ENCODE measurements at regions not wholly inside any gene's neighbourhood (a gene's known extent, or its start where the extent isn't known, plus 50 kb on each side); places are given as distances from the start of the nearest gene placed in this dataset.

DNA sequence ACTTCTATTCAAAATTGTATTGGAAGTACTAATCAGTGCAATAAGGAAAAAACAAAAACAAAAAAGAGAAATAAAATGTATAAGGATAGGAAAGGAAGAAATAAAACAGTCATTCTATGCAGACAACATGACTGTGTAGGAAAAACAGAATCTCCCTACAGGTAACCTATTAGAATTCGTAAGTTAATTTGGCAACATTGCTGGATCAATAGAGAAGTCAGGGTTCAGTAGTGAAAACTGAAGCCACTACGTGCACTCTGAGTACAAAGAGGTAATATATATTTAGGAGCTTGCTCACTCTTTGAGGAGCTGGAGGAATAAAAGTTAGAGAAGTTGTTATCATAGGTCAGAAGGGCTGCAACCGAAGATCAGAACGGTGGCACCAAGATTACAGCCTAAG is 84.0 kb upstream of the BMAL1 start:
- TF ChIP-seq, protein P1, sequence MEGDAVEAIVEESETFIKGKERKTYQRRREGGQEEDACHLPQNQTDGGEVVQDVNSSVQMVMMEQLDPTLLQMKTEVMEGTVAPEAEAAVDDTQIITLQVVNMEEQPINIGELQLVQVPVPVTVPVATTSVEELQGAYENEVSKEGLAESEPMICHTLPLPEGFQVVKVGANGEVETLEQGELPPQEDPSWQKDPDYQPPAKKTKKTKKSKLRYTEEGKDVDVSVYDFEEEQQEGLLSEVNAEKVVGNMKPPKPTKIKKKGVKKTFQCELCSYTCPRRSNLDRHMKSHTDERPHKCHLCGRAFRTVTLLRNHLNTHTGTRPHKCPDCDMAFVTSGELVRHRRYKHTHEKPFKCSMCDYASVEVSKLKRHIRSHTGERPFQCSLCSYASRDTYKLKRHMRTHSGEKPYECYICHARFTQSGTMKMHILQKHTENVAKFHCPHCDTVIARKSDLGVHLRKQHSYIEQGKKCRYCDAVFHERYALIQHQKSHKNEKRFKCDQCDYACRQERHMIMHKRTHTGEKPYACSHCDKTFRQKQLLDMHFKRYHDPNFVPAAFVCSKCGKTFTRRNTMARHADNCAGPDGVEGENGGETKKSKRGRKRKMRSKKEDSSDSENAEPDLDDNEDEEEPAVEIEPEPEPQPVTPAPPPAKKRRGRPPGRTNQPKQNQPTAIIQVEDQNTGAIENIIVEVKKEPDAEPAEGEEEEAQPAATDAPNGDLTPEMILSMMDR (IDR thresholded peaks at IDR 0.05) = no peak
- TF ChIP-seq POLR2A (IDR thresholded peaks at IDR 0.05) = no peak

Measured in thyroid gland (tissue), 4 donors.